ENCODE measurements at regions not wholly inside any gene's neighbourhood (a gene's known extent, or its start where the extent isn't known, plus 50 kb on each side); places are given as distances from the start of the nearest gene placed in this dataset.

- TF ChIP-seq CTCF (conservative IDR thresholded peaks at IDR 0.05) (no peak), ZFX (IDR thresholded peaks at IDR 0.05) (no peak)
Measured at GRCh38 chr7:35485436-35485835, 209.5 kb downstream of the HERPUD2 start.
